Muscle of leg (tissue), 3 donors: ENCODE measurements at regions not wholly inside any gene's neighbourhood (a gene's known extent, or its start where the extent isn't known, plus 50 kb on each side); places are given as distances from the start of the nearest gene placed in this dataset.
"Not testable (repeated sequence)": the region's sequence is repeated elsewhere in the genome, so short reads cannot be mapped to it uniquely, and the experiment has no call there.

Experiments
- DNase-seq: peaks from one replicate; pipeline ENCODE4 v3.0.0; 2013
- H3K27ac ChIP-seq: one replicate; pipeline ENCODE4 v1.5.1; 2013; ENCODE audit warnings: mild to moderate bottlenecking, low read length, control low read depth
- H3K27me3 ChIP-seq: one replicate; pipeline ENCODE4 v1.6.1; 2013; ENCODE audit warnings: low read length; ENCODE audit not compliant: control insufficient read depth, insufficient read depth
- H3K36me3 ChIP-seq: one replicate; pipeline ENCODE4 v1.6.1; 2013; ENCODE audit warnings: low read length; ENCODE audit not compliant: control insufficient read depth, insufficient read depth
- H3K4me1 ChIP-seq: one replicate; pipeline ENCODE4 v1.6.1; 2013; ENCODE audit warnings: low read length; ENCODE audit not compliant: control insufficient read depth, insufficient read depth
- H3K4me3 ChIP-seq: one replicate; pipeline ENCODE4 v1.5.1; 2013; ENCODE audit warnings: low read length, control low read depth
- H3K9me3 ChIP-seq: replicated peaks from 2 replicates; pipeline ENCODE4 v1.6.1; 2013; ENCODE audit warnings: low read depth, low read length; ENCODE audit not compliant: control insufficient read depth
- WGBS: methylation state at CpG from one replicate; pipeline ENCODE4 v1.1.5; 2013; ENCODE audit warnings: missing lambda C conversion rate; ENCODE audit not compliant: insufficient coverage; 5-methylcytosine and 5-hydroxymethylcytosine counted together

GRCh38 chr5:39943811-39944210 lies 519.0 kb upstream of the DAB2 start:
- Histone ChIP-seq H3K4me3 (no peak overlapping the region), H3K4me1 (no peaks in the 10 kb centered on the region), H3K27ac (no peak overlapping the region), H3K36me3 (no peaks in the 10 kb centered on the region), H3K27me3 (no peaks in the 10 kb centered on the region), H3K9me3 (no peaks in the 10 kb centered on the region)
- no peak for DNase-seq
- no CpG with 5 or more reads among the region's 1 CpG for WGBS

DNA sequence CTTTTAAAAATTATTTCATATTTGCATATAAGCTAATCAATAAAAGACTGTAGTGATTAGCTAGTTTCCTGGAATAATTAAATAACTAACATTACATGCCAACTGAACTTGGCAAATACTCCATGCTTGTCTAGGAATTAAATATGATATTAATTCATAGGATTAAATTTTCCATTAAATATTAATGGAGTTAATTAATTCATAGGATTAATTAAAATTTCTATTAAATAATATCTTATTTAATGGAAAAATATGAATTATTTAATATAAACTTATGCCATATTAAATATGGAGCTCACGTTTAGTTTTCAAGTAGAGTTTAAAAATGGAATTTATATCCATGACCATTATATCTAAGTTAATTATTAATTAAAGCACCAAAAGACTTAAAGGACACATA lies 517.8 kb upstream of the DAB2 start:
- no peaks in the 10 kb centered on the region for H3K36me3 ChIP-seq
- no peaks in the 10 kb centered on the region for H3K9me3 ChIP-seq
- no CpG with 5 or more reads among the region's 1 CpG for WGBS
- H3K27ac ChIP-seq: no peak overlapping the region
- no peak for DNase-seq
- H3K4me1 ChIP-seq: no peaks in the 10 kb centered on the region
- H3K4me3 ChIP-seq: no peak overlapping the region
- H3K27me3 ChIP-seq: no peaks in the 10 kb centered on the region

DNA sequence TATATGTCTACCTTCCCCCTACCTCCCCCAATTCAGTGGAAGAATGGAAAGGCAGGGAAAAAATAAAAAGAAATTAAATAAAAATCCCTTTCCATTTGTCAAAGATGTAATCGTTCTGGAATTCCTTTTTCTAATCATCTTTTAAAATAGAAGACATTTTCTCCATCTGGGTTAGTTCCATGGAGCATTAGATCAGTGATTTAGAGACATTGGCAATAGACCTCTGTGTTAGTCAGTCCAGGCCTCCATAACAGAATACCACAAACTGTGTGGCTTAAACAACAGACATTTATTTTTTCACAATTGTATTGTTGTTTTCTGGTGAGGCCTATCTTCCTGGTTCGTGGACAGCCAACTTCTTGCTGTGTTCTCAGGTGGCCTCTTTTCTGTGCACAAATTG lies 516.6 kb upstream of the DAB2 start:
- no peak overlapping the region for H3K27ac ChIP-seq
- WGBS: no CpG with 5 or more reads among the region's 2 CpGs
- H3K27me3 ChIP-seq: no peaks in the 10 kb centered on the region
- H3K9me3 ChIP-seq: no peaks in the 10 kb centered on the region
- no peak overlapping the region for H3K4me3 ChIP-seq
- no peaks in the 10 kb centered on the region for H3K4me1 ChIP-seq
- H3K36me3 ChIP-seq: no peaks in the 10 kb centered on the region
- peak; percentile 65 for DNase-seq

DNA sequence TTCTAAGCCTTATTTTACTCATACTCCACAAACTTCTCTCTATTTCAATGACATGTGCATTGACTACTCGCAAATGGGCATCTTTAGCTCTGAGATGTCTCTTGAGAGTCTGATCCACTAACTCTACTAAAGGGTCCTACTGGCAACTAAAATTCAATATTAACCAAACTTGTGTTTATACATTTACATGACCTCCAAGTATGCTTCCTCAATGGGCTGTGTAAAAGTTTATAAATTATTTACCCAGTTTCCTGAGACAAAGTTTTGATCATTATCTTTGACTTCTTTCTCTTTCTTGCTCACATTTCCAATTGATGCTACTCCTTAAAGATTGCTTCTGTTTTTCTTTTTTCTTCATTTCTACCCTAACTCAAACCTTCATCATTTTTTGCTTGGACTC lies 510.1 kb upstream of the DAB2 start:
- 100% methylated on average over 1 of the region's 1 CpG for WGBS
- Histone ChIP-seq H3K36me3 (no peaks in the 10 kb centered on the region), H3K4me1 (no peaks in the 10 kb centered on the region), H3K4me3 (no peak overlapping the region), H3K27ac (no peak overlapping the region), H3K27me3 (no peaks in the 10 kb centered on the region), H3K9me3 (no peaks in the 10 kb centered on the region)
- DNase-seq: no peak

GRCh38 chr5:39933061-39933460 lies 508.3 kb upstream of the DAB2 start:
- no peak for DNase-seq
- H3K9me3 ChIP-seq: no peaks in the 10 kb centered on the region
- H3K27ac ChIP-seq: no peak overlapping the region
- no CpG with 5 or more reads among the region's 1 CpG for WGBS
- no peaks in the 10 kb centered on the region for H3K4me1 ChIP-seq
- no peak overlapping the region for H3K4me3 ChIP-seq
- no peaks in the 10 kb centered on the region for H3K27me3 ChIP-seq
- H3K36me3 ChIP-seq: no peaks in the 10 kb centered on the region

- 85% methylated on average over 4 of the region's 6 CpGs for whole genome bisulfite sequencing
- peak; percentile 32 for DNase-seq
- no peak overlapping the region for H3K27ac ChIP-seq
- H3K9me3 ChIP-seq: no peaks in the 10 kb centered on the region
- no peaks in the 10 kb centered on the region for H3K36me3 ChIP-seq
- H3K4me1 ChIP-seq: no peaks in the 10 kb centered on the region
- H3K27me3 ChIP-seq: no peaks in the 10 kb centered on the region
- no peak overlapping the region for H3K4me3 ChIP-seq
These were observed 503.9 kb upstream of the DAB2 start for GRCh38 chr5:39928709-39929108.

GRCh38 chr5:39919876-39920275 lies 495.1 kb upstream of the DAB2 start:
- Histone ChIP-seq H3K36me3 (no peaks in the 10 kb centered on the region), H3K4me1 (no peaks in the 10 kb centered on the region), H3K4me3 (no peak overlapping the region), H3K9me3 (no peaks in the 10 kb centered on the region), H3K27me3 (no peaks in the 10 kb centered on the region), H3K27ac (no peak overlapping the region)
- no peak for DNase-seq
- WGBS: no CpG with 5 or more reads among the region's 1 CpG

DNA sequence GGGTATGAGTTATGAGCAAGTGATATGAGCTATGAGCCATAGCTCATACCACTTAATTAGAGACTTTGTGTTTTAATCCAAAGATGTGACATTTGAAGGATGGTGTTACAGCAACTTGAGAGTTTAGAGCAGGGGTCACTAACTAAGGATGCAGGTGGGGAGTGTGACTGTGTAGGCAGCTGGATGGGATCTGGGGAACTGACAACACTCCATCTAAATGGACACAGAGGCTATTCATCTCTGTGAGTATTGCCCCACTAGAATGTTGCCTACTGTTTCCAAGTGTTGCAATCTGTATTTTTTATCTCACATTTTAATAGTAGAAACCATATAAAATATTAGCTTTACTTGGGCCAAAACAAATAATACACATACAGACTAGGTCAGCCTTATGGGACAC lies 488.1 kb upstream of the DAB2 start:
- H3K36me3 ChIP-seq: no peaks in the 10 kb centered on the region
- H3K4me1 ChIP-seq: no peaks in the 10 kb centered on the region
- H3K27me3 ChIP-seq: no peaks in the 10 kb centered on the region
- H3K4me3 ChIP-seq: no peak overlapping the region
- H3K9me3 ChIP-seq: no peaks in the 10 kb centered on the region
- no peak overlapping the region for H3K27ac ChIP-seq
- DNase-seq: no peak

GRCh38 chr5:39907267-39907951 lies 482.6 kb upstream of the DAB2 start:
- not testable (repeated sequence) for DNase-seq, H3K4me3 ChIP-seq, H3K4me1 ChIP-seq, H3K36me3 ChIP-seq, H3K9me3 ChIP-seq, H3K27me3 ChIP-seq, H3K27ac ChIP-seq
- 82% methylated on average over 12 of the region's 19 CpGs for WGBS

GRCh38 chr5:39906146-39906545 lies 481.4 kb upstream of the DAB2 start:
- H3K27me3 ChIP-seq: no peaks in the 10 kb centered on the region
- no CpG with 5 or more reads among the region's 1 CpG for WGBS
- no peak overlapping the region for H3K4me3 ChIP-seq
- no peak overlapping the region for H3K27ac ChIP-seq
- no peak for DNase-seq
- no peaks in the 10 kb centered on the region for H3K4me1 ChIP-seq
- H3K36me3 ChIP-seq: no peaks in the 10 kb centered on the region
- H3K9me3 ChIP-seq: no peaks in the 10 kb centered on the region

- Histone ChIP-seq H3K4me3 (no peak overlapping the region), H3K27ac (no peak overlapping the region), H3K27me3 (no peaks in the 10 kb centered on the region), H3K9me3 (no peaks in the 10 kb centered on the region), H3K4me1 (no peaks in the 10 kb centered on the region), H3K36me3 (no peaks in the 10 kb centered on the region)
- 70% methylated on average over 2 of the region's 4 CpGs for whole genome bisulfite sequencing
- DNase-seq: no peak
These were observed 480.6 kb upstream of the DAB2 start for GRCh38 chr5:39905356-39905755.
